ENCODE measurements at regions not wholly inside any gene's neighbourhood (a gene's known extent, or its start where the extent isn't known, plus 50 kb on each side); places are given as distances from the start of the nearest gene placed in this dataset.

GRCh38 chr14:27012641-27013040, 414.8 kb upstream of the NOVA1 start:
- Histone ChIP-seq H3K4me1 (no peaks in the 10 kb centered on the region), H3K27ac (no peak overlapping the region), H3K4me3 (no peak overlapping the region), H3K9me3 (no peaks in the 10 kb centered on the region), H3K36me3 (no peaks in the 10 kb centered on the region), H3K27me3 (no peaks in the 10 kb centered on the region)
- no peak for DNase-seq (ENCODE audit: low spot score)
- TF ChIP-seq CTCF (IDR thresholded peaks at IDR 0.05): no peak

DNA sequence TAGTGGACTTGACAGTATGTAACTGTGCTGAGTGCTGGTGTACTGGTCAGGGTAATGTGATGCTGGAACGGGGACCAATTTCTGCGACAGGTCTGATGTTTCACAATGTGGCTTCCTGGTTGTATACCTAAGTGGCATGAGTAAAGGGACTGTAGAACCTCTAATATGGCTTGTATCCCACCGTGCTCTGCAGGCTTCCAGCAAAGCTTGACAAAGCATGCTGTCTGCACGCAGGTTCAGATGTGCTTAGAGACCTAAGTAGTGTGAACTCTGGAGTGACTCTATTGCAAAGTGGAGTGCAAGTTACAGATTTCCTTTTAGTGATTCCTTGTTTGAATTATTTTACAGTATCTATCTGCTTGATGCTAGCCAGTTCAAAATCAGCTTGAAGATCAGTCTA, 415.8 kb upstream of the NOVA1 start:
- H3K9me3 ChIP-seq: no peaks in the 10 kb centered on the region
- TF ChIP-seq CTCF (IDR thresholded peaks at IDR 0.05): no peak
- no peak overlapping the region for H3K4me3 ChIP-seq
- no peaks in the 10 kb centered on the region for H3K27me3 ChIP-seq
- H3K27ac ChIP-seq: no peak overlapping the region
- DNase-seq (ENCODE audit: low spot score): no peak
- H3K4me1 ChIP-seq: no peaks in the 10 kb centered on the region
- H3K36me3 ChIP-seq: no peaks in the 10 kb centered on the region

DNA sequence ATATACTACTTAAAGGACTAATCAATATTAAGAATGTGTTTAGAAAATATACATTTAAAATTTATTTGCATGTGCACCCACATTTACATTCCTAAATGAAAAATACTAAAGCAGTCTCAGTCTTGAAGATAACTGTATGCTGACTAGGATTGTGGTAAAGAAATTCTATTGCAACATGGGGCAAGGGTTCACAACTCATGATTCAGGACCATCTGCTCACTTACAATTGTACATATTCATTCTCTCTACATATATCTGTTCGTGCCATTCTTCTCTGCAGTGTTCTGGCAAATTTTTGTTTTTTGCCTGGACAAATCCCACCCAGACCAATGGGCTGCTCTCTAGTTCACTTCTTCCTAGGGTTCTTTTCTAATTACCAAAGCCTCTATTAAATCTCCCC, 417.2 kb upstream of the NOVA1 start:
- DNase-seq (ENCODE audit: low spot score): no peak
- Histone ChIP-seq H3K4me3 (no peak overlapping the region), H3K9me3 (no peaks in the 10 kb centered on the region), H3K36me3 (no peaks in the 10 kb centered on the region), H3K4me1 (no peaks in the 10 kb centered on the region), H3K27ac (no peak overlapping the region), H3K27me3 (no peaks in the 10 kb centered on the region)
- no peak for TF ChIP-seq CTCF (IDR thresholded peaks at IDR 0.05)

DNA sequence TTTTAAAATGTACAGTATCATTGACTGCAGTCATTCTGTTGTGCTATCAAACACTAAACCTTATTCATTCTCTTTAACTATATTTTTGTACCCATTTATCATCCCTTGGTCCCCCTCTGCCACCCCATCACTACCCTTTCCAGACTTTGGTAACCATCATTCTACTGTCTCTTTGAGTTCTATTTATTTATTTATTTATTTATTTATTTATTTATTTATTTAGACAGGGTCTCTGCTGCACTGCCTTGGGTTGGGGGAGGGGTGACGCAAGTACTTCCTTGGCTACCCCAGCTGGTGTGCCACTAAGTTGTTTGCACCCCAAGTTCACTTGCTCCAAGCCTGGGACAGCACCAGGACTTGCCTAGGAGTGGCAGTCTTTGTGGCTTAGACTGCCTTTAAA, 427.8 kb upstream of the NOVA1 start:
- Histone ChIP-seq H3K4me1 (no peaks in the 10 kb centered on the region), H3K27ac (no peak overlapping the region), H3K36me3 (no peaks in the 10 kb centered on the region), H3K27me3 (no peaks in the 10 kb centered on the region), H3K4me3 (no peak overlapping the region), H3K9me3 (no peaks in the 10 kb centered on the region)
- no peak for TF ChIP-seq CTCF (IDR thresholded peaks at IDR 0.05)
- no peak for DNase-seq (ENCODE audit: low spot score)

GRCh38 chr14:27026097-27026496, 428.3 kb upstream of the NOVA1 start:
- Histone ChIP-seq H3K27me3 (no peaks in the 10 kb centered on the region), H3K4me3 (no peak overlapping the region), H3K27ac (no peak overlapping the region), H3K9me3 (no peaks in the 10 kb centered on the region), H3K4me1 (no peaks in the 10 kb centered on the region), H3K36me3 (no peaks in the 10 kb centered on the region)
- no peak for TF ChIP-seq CTCF (IDR thresholded peaks at IDR 0.05)
- DNase-seq (ENCODE audit: low spot score): no peak

- Histone ChIP-seq H3K27ac (no peak overlapping the region), H3K36me3 (no peaks in the 10 kb centered on the region), H3K4me1 (no peaks in the 10 kb centered on the region), H3K4me3 (no peak overlapping the region), H3K9me3 (no peaks in the 10 kb centered on the region), H3K27me3 (no peaks in the 10 kb centered on the region)
- no peak for DNase-seq (ENCODE audit: low spot score)
- no peak for TF ChIP-seq CTCF (IDR thresholded peaks at IDR 0.05)
Measured at GRCh38 chr14:27040552-27040951, 442.7 kb upstream of the NOVA1 start.

Data from right atrium auricular region (tissue), 2 donors.